Muscle of leg (tissue), 3 donors: ENCODE measurements at regions not wholly inside any gene's neighbourhood (a gene's known extent, or its start where the extent isn't known, plus 50 kb on each side); places are given as distances from the start of the nearest gene placed in this dataset.

ENCODE experiments used
- DNase-seq: peaks from one replicate; pipeline ENCODE4 v3.0.0; 2013
- H3K27ac ChIP-seq: one replicate; pipeline ENCODE4 v1.5.1; 2013; ENCODE audit warnings: mild to moderate bottlenecking, low read length, control low read depth
- H3K27me3 ChIP-seq: one replicate; pipeline ENCODE4 v1.6.1; 2013; ENCODE audit warnings: low read length; ENCODE audit not compliant: control insufficient read depth, insufficient read depth
- H3K36me3 ChIP-seq: one replicate; pipeline ENCODE4 v1.6.1; 2013; ENCODE audit warnings: low read length; ENCODE audit not compliant: control insufficient read depth, insufficient read depth
- H3K4me1 ChIP-seq: one replicate; pipeline ENCODE4 v1.6.1; 2013; ENCODE audit warnings: low read length; ENCODE audit not compliant: control insufficient read depth, insufficient read depth
- H3K4me3 ChIP-seq: one replicate; pipeline ENCODE4 v1.5.1; 2013; ENCODE audit warnings: low read length, control low read depth
- H3K9me3 ChIP-seq: replicated peaks from 2 replicates; pipeline ENCODE4 v1.6.1; 2013; ENCODE audit warnings: low read depth, low read length; ENCODE audit not compliant: control insufficient read depth
- WGBS: methylation state at CpG from one replicate; pipeline ENCODE4 v1.1.5; 2013; ENCODE audit warnings: missing lambda C conversion rate; ENCODE audit not compliant: insufficient coverage; 5-methylcytosine and 5-hydroxymethylcytosine counted together

- no peak overlapping the region for H3K4me3 ChIP-seq
- 52% methylated on average over 8 of the region's 16 CpGs for WGBS
- peak; percentile 44 for DNase-seq
- no peaks in the 10 kb centered on the region for H3K36me3 ChIP-seq
- H3K9me3 ChIP-seq, result peaks cover 11% of the 10 kb centered on the region
- H3K27ac ChIP-seq, result no peak overlapping the region
- peaks cover 9% of the 10 kb centered on the region for H3K4me1 ChIP-seq
- H3K27me3 ChIP-seq, result peaks cover 2% of the 10 kb centered on the region
Measured at GRCh38 chr6:1496836-1497760, 107.7 kb downstream of the FOXF2 start.

DNA sequence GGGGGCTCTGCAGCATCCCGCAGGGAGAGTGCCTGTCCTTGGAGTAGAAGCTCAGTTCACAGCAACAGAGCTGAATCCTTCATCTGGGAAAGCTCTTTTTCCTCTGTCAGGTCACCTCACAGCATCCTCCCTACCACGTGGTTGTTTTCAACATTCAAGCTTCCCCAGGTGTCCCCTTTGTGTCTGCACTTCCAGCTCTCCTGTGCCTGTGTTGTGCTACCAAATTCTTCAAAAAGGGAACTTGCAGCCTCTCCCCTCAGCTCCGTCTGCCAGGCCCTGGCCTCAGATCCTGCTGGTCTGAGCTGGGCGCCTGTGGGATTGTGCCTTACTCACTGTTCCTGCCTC, 108.4 kb downstream of the FOXF2 start:
- DNase-seq, result no peak
- H3K4me3 ChIP-seq, result no peak overlapping the region

DNA sequence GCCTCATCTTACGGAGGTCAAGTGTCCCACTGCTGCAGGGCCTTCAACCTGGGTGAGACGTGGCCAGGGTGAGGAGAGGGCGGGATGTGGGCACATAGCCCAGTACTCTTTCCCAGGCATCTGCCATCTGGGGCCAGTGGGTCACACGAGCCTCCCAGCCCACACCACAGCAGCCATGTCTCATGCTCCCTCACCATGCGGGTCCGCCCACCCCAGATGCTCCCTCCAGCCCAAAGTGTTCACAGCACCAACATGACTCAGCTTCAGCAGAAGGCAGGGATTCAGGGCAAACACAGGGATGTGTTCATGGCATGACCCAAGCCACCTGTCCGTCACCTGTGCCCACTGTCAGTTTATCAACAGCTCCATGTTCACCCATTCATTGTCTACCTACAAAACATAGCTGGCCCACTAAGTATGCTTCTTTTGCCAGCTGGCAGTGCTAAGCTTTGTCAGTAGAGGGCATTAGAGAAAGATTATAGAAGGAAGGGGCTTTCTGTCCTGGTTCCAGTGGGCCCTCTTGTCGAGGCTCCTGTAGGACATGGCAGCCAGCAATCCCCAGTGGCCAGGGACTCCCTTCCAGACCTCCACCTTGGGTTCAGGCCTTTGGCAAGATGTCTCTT, 109.2 kb downstream of the FOXF2 start:
- WGBS, result 98% methylated on average over 5 of the region's 8 CpGs
- H3K4me3 ChIP-seq, result no peak overlapping the region
- H3K27ac ChIP-seq, result no peak overlapping the region
- H3K27me3 ChIP-seq, result peaks cover 2% of the 10 kb centered on the region
- no peak for DNase-seq
- peaks cover 9% of the 10 kb centered on the region for H3K4me1 ChIP-seq
- H3K36me3 ChIP-seq, result no peaks in the 10 kb centered on the region
- H3K9me3 ChIP-seq, result peaks cover 11% of the 10 kb centered on the region

More for the DNA sequence above, 108.4 kb downstream of the FOXF2 start:
- Histone ChIP-seq H3K27ac (no peak overlapping the region), H3K9me3 (peaks cover 11% of the 10 kb centered on the region), H3K27me3 (peaks cover 2% of the 10 kb centered on the region), H3K36me3 (no peaks in the 10 kb centered on the region), H3K4me1 (peaks cover 9% of the 10 kb centered on the region)
- 25% methylated on average over 2 of the region's 4 CpGs for WGBS

GRCh38 chr6:1499777-1500176, 109.9 kb upstream of the FOXC1 start:
- H3K9me3 ChIP-seq, result peaks cover 11% of the 10 kb centered on the region
- peaks cover 12% of the 10 kb centered on the region for H3K4me1 ChIP-seq
- no CpG with 5 or more reads among the region's 8 CpGs for WGBS
- peak; percentile 93 for DNase-seq
- H3K27me3 ChIP-seq, result peaks cover 2% of the 10 kb centered on the region
- no peak overlapping the region for H3K27ac ChIP-seq
- H3K4me3 ChIP-seq, result no peak overlapping the region
- H3K36me3 ChIP-seq, result no peaks in the 10 kb centered on the region

- peaks cover 12% of the 10 kb centered on the region for H3K4me1 ChIP-seq
- 100% methylated on average over 1 of the region's 11 CpGs for WGBS
- no peak overlapping the region for H3K27ac ChIP-seq
- DNase-seq, result no peak
- no peaks in the 10 kb centered on the region for H3K36me3 ChIP-seq
- no peak overlapping the region for H3K4me3 ChIP-seq
- peaks cover 2% of the 10 kb centered on the region for H3K27me3 ChIP-seq
- peaks cover 7% of the 10 kb centered on the region for H3K9me3 ChIP-seq
Measured at GRCh38 chr6:1500913-1501312, 108.8 kb upstream of the FOXC1 start.

- H3K4me3 ChIP-seq, result no peak overlapping the region
- H3K27me3 ChIP-seq, result peaks cover 2% of the 10 kb centered on the region
- no peak overlapping the region for H3K27ac ChIP-seq
- DNase-seq, result no peak
- 64% methylated on average over 5 of the region's 7 CpGs for WGBS
- no peaks in the 10 kb centered on the region for H3K36me3 ChIP-seq
- H3K9me3 ChIP-seq, result no peaks in the 10 kb centered on the region
- peaks cover 12% of the 10 kb centered on the region for H3K4me1 ChIP-seq
Measured at GRCh38 chr6:1502041-1502440, 107.7 kb upstream of the FOXC1 start.

DNA sequence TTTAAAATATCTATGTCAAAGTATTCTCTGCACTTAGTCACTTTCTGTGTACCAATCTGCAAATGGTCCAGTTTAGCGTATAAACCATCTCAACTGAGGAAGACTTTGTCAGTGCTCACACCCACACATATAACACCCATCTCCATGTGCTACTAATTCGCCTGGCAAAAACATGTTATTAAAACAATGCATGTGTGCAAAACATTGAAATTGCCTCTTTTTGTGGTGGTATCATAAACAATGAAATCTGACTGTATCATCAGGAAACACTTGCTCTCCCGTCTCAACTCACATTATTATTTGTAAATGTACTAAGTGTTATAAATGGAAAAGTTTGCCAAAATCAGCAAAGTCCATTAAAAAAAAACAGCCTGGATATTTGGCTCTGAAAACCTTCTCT, 105.9 kb upstream of the FOXC1 start:
- Histone ChIP-seq H3K4me1 (peaks cover 7% of the 10 kb centered on the region), H3K4me3 (no peak overlapping the region), H3K27me3 (no peaks in the 10 kb centered on the region), H3K27ac (no peak overlapping the region), H3K9me3 (no peaks in the 10 kb centered on the region), H3K36me3 (no peaks in the 10 kb centered on the region)
- WGBS, result 67% methylated on average over 1 of the region's 3 CpGs
- DNase-seq, result peak; percentile 28

DNA sequence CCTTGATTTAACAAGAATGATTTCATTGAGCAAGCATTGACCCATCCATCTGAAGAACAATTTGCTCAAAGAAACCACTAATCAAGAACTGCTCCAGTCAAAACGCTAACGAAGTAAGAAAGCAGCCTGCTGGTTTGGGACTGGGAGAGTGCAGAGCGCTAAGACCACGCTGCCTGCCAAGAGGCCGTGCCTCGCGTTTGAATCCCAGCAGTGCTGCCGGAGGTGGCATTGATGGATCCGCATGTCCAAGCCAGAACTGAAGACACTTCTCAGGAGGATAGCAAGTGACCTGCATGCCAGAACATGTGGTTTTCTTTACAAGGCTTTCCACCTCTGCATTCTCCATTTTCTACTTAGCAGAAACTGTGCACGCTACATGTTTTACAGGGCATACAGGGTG, 105.2 kb upstream of the FOXC1 start:
- peak; percentile 35 for DNase-seq
- H3K36me3 ChIP-seq, result no peaks in the 10 kb centered on the region
- peaks cover 7% of the 10 kb centered on the region for H3K4me1 ChIP-seq
- H3K27ac ChIP-seq, result no peak overlapping the region
- WGBS, result 25% methylated on average over 10 of the region's 10 CpGs
- no peak overlapping the region for H3K4me3 ChIP-seq
- H3K27me3 ChIP-seq, result no peaks in the 10 kb centered on the region
- H3K9me3 ChIP-seq, result no peaks in the 10 kb centered on the region

DNA sequence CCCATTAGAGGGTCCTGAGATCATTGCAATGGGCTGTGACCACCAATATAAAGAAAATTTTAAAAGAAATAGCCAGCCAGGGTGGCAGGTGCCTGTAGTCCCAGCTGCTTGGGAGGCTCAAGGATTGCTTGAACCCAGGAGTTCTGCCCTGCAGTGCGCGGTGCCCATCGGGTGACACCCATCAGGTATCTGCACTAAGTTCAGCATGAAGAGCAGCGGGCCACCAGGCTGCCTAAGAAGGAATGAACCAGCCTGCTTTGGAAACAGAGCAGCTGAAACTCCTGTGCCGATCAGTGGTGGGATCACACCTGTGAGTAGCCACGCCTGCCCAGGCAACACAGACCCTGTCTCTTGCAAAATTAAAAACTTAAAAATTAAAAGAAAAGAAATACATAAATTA, 102.5 kb upstream of the FOXC1 start:
- H3K27me3 ChIP-seq, result peaks cover 2% of the 10 kb centered on the region
- H3K4me3 ChIP-seq, result no peak overlapping the region
- no peak overlapping the region for H3K27ac ChIP-seq
- 94% methylated on average over 4 of the region's 6 CpGs for WGBS
- peaks cover 3% of the 10 kb centered on the region for H3K4me1 ChIP-seq
- DNase-seq, result no peak
- H3K9me3 ChIP-seq, result no peaks in the 10 kb centered on the region
- no peaks in the 10 kb centered on the region for H3K36me3 ChIP-seq

DNA sequence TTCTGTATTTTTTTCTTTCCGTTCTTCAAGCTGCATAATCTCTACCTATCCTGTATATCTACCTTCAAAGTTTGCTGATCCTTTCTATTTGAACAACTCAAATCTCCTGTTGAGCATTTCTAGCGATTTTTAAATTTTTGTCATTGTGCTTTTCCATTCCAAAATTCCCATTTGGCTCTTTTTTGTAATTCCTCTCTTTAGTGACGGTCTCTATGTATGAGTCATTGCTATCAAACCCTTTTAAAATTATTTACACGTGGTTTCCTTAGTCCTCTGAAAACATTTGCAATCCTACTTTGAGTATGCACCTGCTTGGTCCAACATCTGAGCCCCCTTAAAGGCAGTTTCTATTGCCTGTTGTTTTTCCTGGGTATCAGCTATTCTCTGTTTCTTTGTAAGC, 100.5 kb upstream of the FOXC1 start:
- DNase-seq, result no peak
- Histone ChIP-seq H3K27ac (no peak overlapping the region), H3K9me3 (no peaks in the 10 kb centered on the region), H3K27me3 (peaks cover 2% of the 10 kb centered on the region), H3K4me3 (no peak overlapping the region), H3K4me1 (peaks cover 3% of the 10 kb centered on the region), H3K36me3 (no peaks in the 10 kb centered on the region)
- 86% methylated on average over 2 of the region's 4 CpGs for WGBS
